A549 (cell line): ENCODE measurements at regions not wholly inside any gene's neighbourhood (a gene's known extent, or its start where the extent isn't known, plus 50 kb on each side); places are given as distances from the start of the nearest gene placed in this dataset.

Experiments used
- ATAC-seq, 2 experiments: fragments of 200-7000 bp in 1 of 2; fragments of >200 bp in 1 of 2; cut with Nextera tagmentation in 1 of 2; cut with Tn5 transposase in 1 of 2; 3 replicates each; pipeline versions ENCODE4 v1.8.0 to v1.9.1; 2018 to 2020; ENCODE audit warnings: mild to moderate bottlenecking in 1 of 2, moderate library complexity in 1 of 2
- CTCF ChIA-PET: fragments of 300-600 bp; sonication (Branson Sonifier 250); formaldehyde crosslinking; extraction: SDS; loops from one replicate; lab custom pipeline; 2021; ENCODE audit warnings: antibody characterized with exemption, inconsistent platforms; lab: Yijun Ruan, JAX
- POLR2A ChIA-PET: fragments of 350-600 bp; formaldehyde crosslinking; extraction: SDS; loops from one replicate; lab custom pipeline; 2021; ENCODE audit warnings: antibody characterized with exemption, inconsistent platforms; lab: Yijun Ruan, JAX
- DNase-seq, 2 experiments: peaks; one replicate each; pipeline versions ENCODE4 v3.0.0 to v3.0.0-alpha.2; 2011 to 2016; ENCODE audit warnings: low read depth in 1 of 2, low spot score in 1 of 2
- FAIRE-seq: peaks from 2 replicates; lab custom pipeline; 2011; peaks lifted over from hg19 to GRCh38; lab: Jason Lieb, UNC
- H3K27ac ChIP-seq, 2 experiments: fragments of >200 bp; sonication (Bioruptor Twin); formaldehyde crosslinking; 3 replicates each; pipeline ENCODE4 v1.5.1; 2016 to 2017
- H3K4me1 ChIP-seq: fragments of >200 bp; sonication (Bioruptor Twin); formaldehyde crosslinking; 3 replicates; pipeline ENCODE4 v1.6.1; 2016
- H3K4me2 ChIP-seq: fragments of >200 bp; sonication (Bioruptor Twin); formaldehyde crosslinking; 3 replicates; pipeline ENCODE4 v1.6.1; 2016
- H3K4me3 ChIP-seq: fragments of >200 bp; sonication (Bioruptor Twin); formaldehyde crosslinking; 3 replicates; pipeline ENCODE4 v1.5.1; 2016
- H3K9me3 ChIP-seq: fragments of >200 bp; sonication (Bioruptor Twin); formaldehyde crosslinking; 3 replicates; pipeline ENCODE4 v1.6.1; 2016
- CBX2 ChIP-seq: fragments of 200-600 bp; sonication (generic); IDR thresholded peaks from 2 replicates; pipeline ENCODE4 v1.6.1; 2016; ENCODE audit warnings: low read depth, mild to moderate bottlenecking, borderline replicate concordance
- CBX8 ChIP-seq: fragments of 200-600 bp; sonication (generic); IDR thresholded peaks from 2 replicates; pipeline ENCODE4 v1.6.1; 2016
- CHD2 ChIP-seq: fragments of 150-350 bp; IDR thresholded peaks from 2 replicates; pipeline ENCODE4 v1.6.1; 2014; ENCODE audit warnings: low read length; ENCODE audit not compliant: partially characterized antibody
- CHD4 ChIP-seq: fragments of 200-600 bp; sonication (generic); IDR thresholded peaks from 2 replicates; pipeline ENCODE4 v1.6.1; 2016; ENCODE audit warnings: antibody characterized with exemption, mild to moderate bottlenecking, borderline replicate concordance
- CTCF ChIP-seq: fragments of >200 bp; sonication (Bioruptor Twin); formaldehyde crosslinking; IDR thresholded peaks from 3 replicates; pipeline ENCODE4 v1.5.1; 2016
- EHF ChIP-seq: fragments of 250-450 bp; sonication (Bioruptor Pico); IDR thresholded peaks from 2 replicates; pipeline ENCODE4 v1.5.0; 2020; ENCODE audit warnings: mild to moderate bottlenecking
- ELK1 ChIP-seq: fragments of 150-350 bp; IDR thresholded peaks from 2 replicates; pipeline ENCODE4 v1.6.1; 2014; ENCODE audit warnings: low read depth, mild to moderate bottlenecking, low read length
- EP300 ChIP-seq, 2 experiments: fragments of >200 bp; sonication (Bioruptor Twin); formaldehyde crosslinking; IDR thresholded peaks; 2 replicates in 1 of 2; 3 replicates in 1 of 2; pipeline ENCODE4 v1.6.1; 2016 to 2017
- ESRRA ChIP-seq: fragments of 150-350 bp; IDR thresholded peaks from 2 replicates; pipeline ENCODE4 v1.6.1; 2014; ENCODE audit warnings: mild to moderate bottlenecking, low read length, borderline replicate concordance
- FOXS1 ChIP-seq: fragments of 250-450 bp; sonication (Bioruptor Pico); IDR thresholded peaks from 2 replicates; pipeline ENCODE4 v1.5.0; 2020; ENCODE audit warnings: mild to moderate bottlenecking, moderate library complexity
- HDAC2 ChIP-seq: fragments of 200-600 bp; sonication (generic); IDR thresholded peaks from 2 replicates; pipeline ENCODE4 v1.6.1; 2016
- HOXA7 ChIP-seq: fragments of 250-450 bp; sonication (Bioruptor Pico); IDR thresholded peaks from 2 replicates; pipeline ENCODE4 v1.5.0; 2020; ENCODE audit warnings: mild to moderate bottlenecking, moderate library complexity
- MAFK ChIP-seq: fragments of 450-650 bp; IDR thresholded peaks from 2 replicates; pipeline ENCODE4 v1.6.1; 2014; ENCODE audit not compliant: partially characterized antibody
- MAX ChIP-seq: IDR thresholded peaks from 2 replicates; pipeline ENCODE4 v1.6.1; 2012
- MYC ChIP-seq: IDR thresholded peaks from 2 replicates; pipeline ENCODE4 v1.6.1; 2012; ENCODE audit warnings: mild to moderate bottlenecking, inconsistent platforms, low read length, improper control_type of control experiment, borderline replicate concordance
- NFE2L2 ChIP-seq: fragments of 150-350 bp; conservative IDR thresholded peaks from 2 replicates; pipeline ENCODE4 v1.6.1; 2014; ENCODE audit warnings: low read length
- NPAS2 ChIP-seq: fragments of 250-450 bp; sonication (Bioruptor Pico); IDR thresholded peaks from 2 replicates; pipeline ENCODE4 v1.8.0; 2022; ENCODE audit warnings: mild to moderate bottlenecking, moderate library complexity, borderline replicate concordance
- POLR2AphosphoS2 ChIP-seq: conservative IDR thresholded peaks from 2 replicates; pipeline ENCODE4 v1.6.1; 2012; ENCODE audit warnings: low read length, improper control_type of control experiment, inconsistent platforms
- RCOR1 ChIP-seq: fragments of 150-350 bp; IDR thresholded peaks from 2 replicates; pipeline ENCODE4 v1.6.1; 2014; ENCODE audit warnings: antibody characterized with exemption, low read length, low read depth
- RFX5 ChIP-seq: fragments of 450-650 bp; IDR thresholded peaks from 2 replicates; pipeline ENCODE4 v1.7.1; 2014; ENCODE audit warnings: antibody characterized with exemption, mild to moderate bottlenecking, moderate library complexity
- RNF2 ChIP-seq: fragments of 200-600 bp; sonication (generic); IDR thresholded peaks from 2 replicates; pipeline ENCODE4 v1.6.1; 2016; ENCODE audit warnings: low read depth, mild to moderate bottlenecking, antibody characterized with exemption, moderate library complexity, borderline replicate concordance
- TP53 ChIP-seq: fragments of 250-450 bp; sonication (Bioruptor Pico); IDR thresholded peaks from 2 replicates; pipeline ENCODE4 v1.5.0; 2021; ENCODE audit warnings: mild to moderate bottlenecking, moderate library complexity
- ZFP36 ChIP-seq: fragments of 450-650 bp; IDR thresholded peaks from 2 replicates; pipeline ENCODE4 v1.6.1; 2014; ENCODE audit warnings: borderline replicate concordance; ENCODE audit not compliant: partially characterized antibody
- ZSCAN20 ChIP-seq: fragments of 250-450 bp; sonication (Bioruptor Pico); IDR thresholded peaks from 2 replicates; pipeline ENCODE4 v1.8.0; 2022; ENCODE audit warnings: mild to moderate bottlenecking, moderate library complexity
- WGBS: methylation state at CpG from one replicate; pipeline ENCODE4 v1.1.6; 2017; ENCODE audit errors: missing lambda C conversion rate; 5-methylcytosine and 5-hydroxymethylcytosine counted together

- POLR2A ChIA-PET = no interaction called here
- ATAC-seq (no peak), DNase-seq (no peak)
- no peak overlapping the region for H3K4me3 ChIP-seq
- TF ChIP-seq MYC (no peak), RCOR1 (no peak), ESRRA (no peak), RNF2 (no peak), NFE2L2 (no peak), NPAS2 (CRISPR knock-in tag) (no peak), ELK1 (no peak)
- TF ChIP-seq, all 56 proteins: peak for 0
- H3K27ac ChIP-seq = no peak overlapping the region
- peaks cover 23% of the 10 kb centered on the region for H3K9me3 ChIP-seq
- no peak overlapping the region for H3K4me2 ChIP-seq
- CTCF ChIA-PET = interaction anchor here (2.8 kb wide), 1 partner anchor 40 kb away, joined by 9 read pairs; no protein-coding TSS in a partner anchor
- no peaks in the 10 kb centered on the region for H3K4me1 ChIP-seq
- 48% methylated on average over 14 of the region's 15 CpGs for WGBS
- no peak for FAIRE-seq
These were observed 50.5 kb upstream of the OTOS start for GRCh38 chr2:240191001-240191400.

DNA sequence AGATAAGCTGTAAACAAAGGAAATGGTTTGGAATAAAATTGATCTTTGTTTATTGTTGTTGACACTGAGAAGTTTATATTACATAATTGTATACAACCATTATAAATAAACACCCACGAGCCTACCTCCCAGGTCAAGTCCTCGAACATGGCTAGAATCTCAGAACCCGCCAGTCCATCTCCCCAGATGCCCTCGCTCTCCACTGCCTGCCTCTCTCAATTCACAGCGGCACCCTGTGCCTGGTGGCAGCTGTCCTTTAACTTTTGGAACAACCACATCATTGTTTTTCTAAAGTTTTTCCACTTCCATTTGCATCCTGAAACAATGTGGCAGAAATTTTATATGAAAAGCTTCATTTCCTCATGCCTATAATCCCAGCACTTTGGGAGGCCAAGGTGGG is 52.2 kb upstream of the OTOS start:
- Histone ChIP-seq H3K4me3 (no peak overlapping the region), H3K4me2 (no peak overlapping the region), H3K9me3 (peaks cover 16% of the 10 kb centered on the region), H3K4me1 (no peaks in the 10 kb centered on the region), H3K27ac (no peak overlapping the region)
- DNase-seq (no peak), ATAC-seq (no peak), FAIRE-seq (no peak)
- WGBS = 30% methylated on average over 5 of the region's 5 CpGs
- TF ChIP-seq MAX (no peak), RFX5 (no peak), HDAC2 (no peak), RCOR1 (no peak), TP53 (CRISPR knock-in tag) (no peak), CHD4 (no peak), CBX2 (no peak), ZFP36 (no peak), ELK1 (no peak), CTCF (no peak), EHF (CRISPR knock-in tag) (no peak), FOXS1 (no peak), HOXA7 (CRISPR knock-in tag) (no peak), NPAS2 (CRISPR knock-in tag) (no peak), POLR2AphosphoS2 (no peak), CBX8 (no peak), ZSCAN20 (CRISPR knock-in tag) (no peak), MAFK (no peak), CHD2 (no peak), EP300 (IDR thresholded peaks at IDR 0.05) (no peak)
- CTCF ChIA-PET = interaction anchor here (0.9 to 2.8 kb wide), 4 partner anchors 13 to 42 kb away, joined by 3 to 9 read pairs (median 4); no protein-coding TSS in a partner anchor
- POLR2A ChIA-PET = no interaction called here
